NB4 (cell line): ENCODE measurements at regions not wholly inside any gene's neighbourhood (a gene's known extent, or its start where the extent isn't known, plus 50 kb on each side); places are given as distances from the start of the nearest gene placed in this dataset.

ENCODE experiments used
- DNase-seq: peaks from one replicate; pipeline ENCODE4 v3.0.0; 2010; ENCODE audit warnings: low read depth
- H3K4me3 ChIP-seq: one replicate; pipeline ENCODE4 v1.5.1; 2011; ENCODE audit warnings: mild to moderate bottlenecking, low read depth, low read length, moderate library complexity
- MYC ChIP-seq: IDR thresholded peaks from 2 replicates; pipeline ENCODE4 v1.6.1; 2011; ENCODE audit warnings: low read depth, low read length
- POLR2A ChIP-seq: IDR thresholded peaks from 2 replicates; pipeline ENCODE4 v1.6.1; 2011; ENCODE audit warnings: mild to moderate bottlenecking; ENCODE audit not compliant: insufficient read length; ENCODE audit errors: extremely low read depth
- TF ChIP-seq, protein P1 (sequence below): IDR thresholded peaks from one replicate; pipeline ENCODE4 v1.5.1; 2012; ENCODE audit warnings: low read depth, low read length
- TF ChIP-seq, protein P2 (sequence below): IDR thresholded peaks from 2 replicates; pipeline ENCODE4 v1.6.1; 2011; ENCODE audit warnings: low read depth, low read length

DNA sequence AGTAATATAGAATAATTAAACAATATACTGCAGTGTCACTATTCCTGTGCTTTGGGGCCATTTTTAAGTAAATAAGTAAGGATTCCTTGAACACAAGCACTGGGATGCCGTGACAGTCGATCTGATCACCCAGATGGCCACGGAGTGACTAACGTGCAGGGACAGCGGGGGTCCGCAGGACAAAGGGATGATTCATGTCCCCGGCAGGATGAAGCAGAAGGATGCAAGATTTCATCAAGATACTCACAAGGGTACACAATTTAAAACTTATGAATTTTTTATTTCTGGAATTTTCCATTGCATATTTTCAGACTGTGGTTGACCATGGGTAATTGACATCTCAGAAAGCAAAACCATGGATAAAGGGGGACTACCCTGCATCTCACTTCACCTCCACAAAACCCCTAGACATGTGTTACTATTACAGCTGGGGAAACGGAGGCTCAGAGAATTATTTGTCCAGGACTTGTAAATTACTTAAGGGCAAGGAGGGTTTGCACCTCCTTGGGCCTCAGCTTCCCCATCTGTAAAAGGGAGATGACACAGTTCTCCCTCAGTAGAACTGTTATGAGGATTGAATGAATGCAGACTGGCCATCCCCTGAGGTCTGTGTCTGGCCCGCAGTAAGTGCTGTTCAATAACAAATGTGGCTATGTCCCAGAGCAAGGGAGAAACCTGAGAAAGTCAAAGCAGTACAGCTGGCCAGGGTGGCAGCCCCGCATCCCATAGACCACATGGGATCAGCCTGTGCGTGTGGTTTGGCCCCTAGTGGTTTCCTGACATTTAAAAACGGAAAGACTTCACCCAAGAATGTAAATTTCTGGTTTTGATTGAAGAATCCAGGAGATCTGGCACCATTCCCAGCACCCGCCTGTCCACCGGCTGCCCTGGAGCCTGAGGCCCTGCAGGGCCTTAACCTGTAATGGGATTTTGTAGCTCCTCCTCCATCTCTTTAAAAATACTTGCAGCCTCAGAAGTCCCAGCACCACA, 235.5 kb downstream of the BMP7 start:
- no peak overlapping the region for H3K4me3 ChIP-seq
- no peak for DNase-seq
- TF ChIP-seq MYC (no peak), POLR2A (no peak)
- TF ChIP-seq, protein P1, sequence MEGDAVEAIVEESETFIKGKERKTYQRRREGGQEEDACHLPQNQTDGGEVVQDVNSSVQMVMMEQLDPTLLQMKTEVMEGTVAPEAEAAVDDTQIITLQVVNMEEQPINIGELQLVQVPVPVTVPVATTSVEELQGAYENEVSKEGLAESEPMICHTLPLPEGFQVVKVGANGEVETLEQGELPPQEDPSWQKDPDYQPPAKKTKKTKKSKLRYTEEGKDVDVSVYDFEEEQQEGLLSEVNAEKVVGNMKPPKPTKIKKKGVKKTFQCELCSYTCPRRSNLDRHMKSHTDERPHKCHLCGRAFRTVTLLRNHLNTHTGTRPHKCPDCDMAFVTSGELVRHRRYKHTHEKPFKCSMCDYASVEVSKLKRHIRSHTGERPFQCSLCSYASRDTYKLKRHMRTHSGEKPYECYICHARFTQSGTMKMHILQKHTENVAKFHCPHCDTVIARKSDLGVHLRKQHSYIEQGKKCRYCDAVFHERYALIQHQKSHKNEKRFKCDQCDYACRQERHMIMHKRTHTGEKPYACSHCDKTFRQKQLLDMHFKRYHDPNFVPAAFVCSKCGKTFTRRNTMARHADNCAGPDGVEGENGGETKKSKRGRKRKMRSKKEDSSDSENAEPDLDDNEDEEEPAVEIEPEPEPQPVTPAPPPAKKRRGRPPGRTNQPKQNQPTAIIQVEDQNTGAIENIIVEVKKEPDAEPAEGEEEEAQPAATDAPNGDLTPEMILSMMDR: no peak
- TF ChIP-seq, protein P2, sequence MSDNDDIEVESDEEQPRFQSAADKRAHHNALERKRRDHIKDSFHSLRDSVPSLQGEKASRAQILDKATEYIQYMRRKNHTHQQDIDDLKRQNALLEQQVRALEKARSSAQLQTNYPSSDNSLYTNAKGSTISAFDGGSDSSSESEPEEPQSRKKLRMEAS: no peak

DNA sequence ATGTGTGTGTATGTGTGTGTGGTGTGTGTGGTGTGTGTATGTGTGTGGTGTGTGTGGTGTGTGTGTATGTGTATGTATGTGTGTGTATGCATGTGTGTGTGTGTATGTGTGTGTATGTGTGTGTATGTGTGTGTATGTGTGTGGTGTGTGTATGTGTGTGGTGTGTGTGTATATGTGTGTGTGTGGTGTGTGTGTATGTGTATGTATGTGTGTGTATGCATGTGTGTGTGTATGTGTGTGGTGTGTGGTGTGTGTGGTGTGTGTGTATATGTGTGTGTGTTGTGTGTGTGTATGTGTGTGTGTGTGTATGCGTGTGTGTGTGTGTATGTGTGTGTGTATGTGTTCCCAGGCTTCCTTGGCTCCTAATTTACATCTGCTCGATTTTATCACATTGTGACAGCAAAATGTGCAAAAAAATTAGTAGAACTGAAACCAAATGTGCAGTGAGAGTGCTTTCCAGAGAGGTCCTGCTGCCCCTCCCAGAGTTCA, 234.5 kb downstream of the BMP7 start:
- H3K4me3 ChIP-seq: no peak overlapping the region
- no peak for DNase-seq
- TF ChIP-seq, protein P2: no peak
- TF ChIP-seq, protein P1: no peak
- TF ChIP-seq MYC (no peak), POLR2A (no peak)

DNA sequence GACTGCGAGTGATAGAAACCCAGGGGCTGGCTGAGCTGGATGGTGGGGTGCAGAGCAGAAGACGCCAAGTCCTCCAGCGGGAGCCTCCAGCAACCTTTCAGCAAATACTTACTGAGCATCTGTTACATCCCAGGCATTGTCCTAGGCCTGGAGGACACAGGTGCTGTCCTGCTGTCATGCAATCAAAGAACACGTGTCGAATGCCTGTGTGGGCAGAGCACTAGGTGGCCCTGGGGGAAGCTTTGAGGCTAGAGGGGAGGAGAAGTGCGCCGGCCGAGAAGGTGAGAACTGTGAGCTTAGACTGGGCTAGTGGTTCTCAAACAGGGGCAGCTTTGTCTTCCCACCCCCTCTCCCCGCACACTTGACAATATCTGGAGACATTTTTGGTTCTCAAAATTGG, 233.6 kb downstream of the BMP7 start:
- TF ChIP-seq, protein P1: no peak
- TF ChIP-seq MYC (no peak), POLR2A (no peak)
- TF ChIP-seq, protein P2: no peak
- no peak overlapping the region for H3K4me3 ChIP-seq
- DNase-seq: no peak

DNA sequence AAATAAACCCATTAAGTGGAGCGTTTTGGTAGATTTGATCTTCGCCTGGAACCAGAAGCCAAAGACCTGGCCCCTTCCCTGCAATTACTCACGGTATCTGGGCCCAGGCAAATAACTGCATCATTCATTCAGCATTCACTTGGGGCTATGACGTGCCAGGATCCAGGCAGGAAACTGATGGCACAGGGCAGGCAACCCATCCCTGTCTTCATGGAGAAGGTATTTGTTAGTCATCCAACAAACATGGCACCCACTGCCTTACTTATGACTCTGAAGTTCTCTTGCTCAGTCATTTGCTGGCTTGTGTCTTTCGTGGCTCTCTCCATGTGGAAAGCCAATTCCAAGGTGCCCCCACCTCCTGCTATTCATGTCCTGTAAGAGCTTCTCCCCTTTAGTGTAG, 232.4 kb downstream of the BMP7 start:
- no peak for DNase-seq
- H3K4me3 ChIP-seq: no peak overlapping the region
- TF ChIP-seq, protein P1: no peak

DNA sequence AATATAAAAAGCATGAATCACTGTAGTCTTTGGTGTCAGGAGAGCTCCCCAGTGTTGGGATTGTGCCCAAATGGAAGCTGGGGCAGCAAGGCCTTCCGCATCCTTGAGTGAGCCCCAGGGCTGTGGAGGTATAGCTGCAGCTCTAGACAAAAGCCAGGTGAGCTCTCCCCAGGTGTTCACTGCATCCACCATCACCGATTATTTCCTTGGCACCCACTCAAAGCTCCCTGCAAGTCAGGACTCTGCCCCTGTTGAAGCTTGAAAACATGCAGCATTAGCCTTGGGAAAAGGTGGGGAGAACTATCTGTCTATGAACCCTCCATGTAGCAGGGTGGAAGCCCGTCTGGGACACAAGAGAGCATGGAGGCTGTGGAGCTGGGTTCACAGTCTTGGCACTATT, 228.8 kb downstream of the BMP7 start:
- DNase-seq: no peak
- TF ChIP-seq POLR2A: no peak
- no peak for TF ChIP-seq MYC
- TF ChIP-seq, protein P1: no peak
- TF ChIP-seq, protein P2: no peak

More for the DNA sequence above, 228.8 kb downstream of the BMP7 start:
- H3K4me3 ChIP-seq: no peak overlapping the region
